Natural killer cell (primary cell): ENCODE measurements at regions not wholly inside any gene's neighbourhood (a gene's known extent, or its start where the extent isn't known, plus 50 kb on each side); places are given as distances from the start of the nearest gene placed in this dataset.

Source experiments
- ATAC-seq, 3 donors: fragments of 150-1000 bp in 2 of 3; fragments of 200-7000 bp in 1 of 3; cut with Tn5 transposase; 1 replicate in 1 of 3; 2 replicates in 2 of 3; pipeline ENCODE4 v1.10.0; 2021; ENCODE audit warnings: mild to moderate bottlenecking in 2 of 3, moderate library complexity in 2 of 3
- DNase-seq, 2 donors: peaks; one replicate each; pipeline versions ENCODE4 v3.0.0 to v3.0.0-alpha.2; 2013 to 2021; ENCODE audit warnings: mixed read lengths in 1 of 2
- H3K27ac ChIP-seq: one replicate; pipeline ENCODE4 v1.5.1; 2013; ENCODE audit warnings: mild to moderate bottlenecking, low read length
- H3K27me3 ChIP-seq: one replicate; pipeline ENCODE4 v1.6.1; 2013; ENCODE audit warnings: low read length; ENCODE audit not compliant: control insufficient read depth, insufficient read depth
- H3K36me3 ChIP-seq: one replicate; pipeline ENCODE4 v1.6.1; 2013; ENCODE audit warnings: low read length; ENCODE audit not compliant: control insufficient read depth, insufficient read depth
- H3K4me1 ChIP-seq: one replicate; pipeline ENCODE4 v1.6.1; 2013; ENCODE audit warnings: low read length; ENCODE audit not compliant: control insufficient read depth, insufficient read depth
- H3K4me3 ChIP-seq: one replicate; pipeline ENCODE4 v1.5.1; 2013; ENCODE audit warnings: low read length
- H3K9me3 ChIP-seq: one replicate; pipeline ENCODE4 v1.6.1; 2013; ENCODE audit warnings: low read length; ENCODE audit not compliant: control insufficient read depth, insufficient read depth
- H3K27ac Mint-ChIP-seq, 2 donors: one replicate each; pipeline ENCODE4 v1.8.0; 2022; ENCODE audit warnings: mild to moderate bottlenecking in 2 of 2, mixed read lengths in 2 of 2, moderate library complexity in 1 of 2
- H3K27me3 Mint-ChIP-seq, 2 donors: one replicate each; pipeline ENCODE4 v1.8.0; 2022; ENCODE audit warnings: low read depth in 2 of 2, mixed read lengths in 2 of 2
- H3K36me3 Mint-ChIP-seq: one replicate; pipeline ENCODE4 v1.8.0; 2022; ENCODE audit warnings: mixed read lengths
- H3K4me1 Mint-ChIP-seq, 2 donors: one replicate each; pipeline ENCODE4 v1.8.0; 2022; ENCODE audit warnings: mixed read lengths in 2 of 2
- H3K4me3 Mint-ChIP-seq: one replicate; pipeline ENCODE4 v1.8.0; 2022; ENCODE audit warnings: mild to moderate bottlenecking, moderate library complexity, mixed read lengths
- H3K9me3 Mint-ChIP-seq, 2 donors: one replicate each; pipeline ENCODE4 v1.8.0; 2022; ENCODE audit warnings: mixed read lengths in 2 of 2
- CTCF ChIP-seq: fragments of 200-600 bp; IDR thresholded peaks from one replicate; pipeline ENCODE4 v1.8.0; 2022; ENCODE audit warnings: antibody characterized with exemption
- WGBS: methylation state at CpG from one replicate; pipeline ENCODE4 v1.1.7; 2013; ENCODE audit warnings: missing lambda C conversion rate; ENCODE audit not compliant: insufficient coverage; 5-methylcytosine and 5-hydroxymethylcytosine counted together
- intact Hi-C: fragments of 100-400 bp; cut with micrococcal nuclease; formaldehyde crosslinking; loops from one replicate; pipeline ENCODE4 v1.14.2; 2022

DNA sequence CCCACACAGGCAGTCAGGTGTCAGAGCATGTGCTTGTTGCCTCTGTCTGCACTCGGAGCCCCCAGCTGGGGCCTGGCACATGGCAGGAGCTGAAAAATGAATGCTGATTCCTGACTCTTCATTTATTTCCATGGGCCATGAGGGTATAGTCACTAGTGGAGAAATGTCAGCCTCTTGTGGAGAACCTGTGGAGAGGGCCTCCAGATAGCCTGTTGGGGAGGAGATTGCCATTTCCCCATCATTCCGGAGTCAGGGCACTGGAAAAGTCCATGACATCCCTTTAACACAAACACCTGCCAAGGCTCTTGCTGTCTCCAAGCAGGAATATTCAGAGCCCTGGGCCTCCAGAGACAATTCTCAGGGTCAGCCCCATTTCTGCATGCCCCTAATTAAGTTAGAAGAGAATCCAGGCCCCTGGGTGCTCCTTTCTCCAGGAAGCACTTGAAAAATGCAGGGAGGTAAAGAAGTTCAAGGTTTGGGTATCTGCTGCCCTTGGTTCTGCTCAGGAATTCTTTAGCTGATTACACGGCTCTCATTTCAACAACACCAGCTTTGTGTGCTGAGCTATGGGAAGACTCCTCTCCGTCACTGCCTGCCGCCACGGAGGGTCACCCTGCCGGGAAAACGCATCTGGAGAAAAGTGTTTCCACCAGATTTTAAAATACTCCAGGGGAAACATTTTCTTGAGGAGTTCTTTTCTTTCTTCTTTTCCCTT is 311.3 kb downstream of the MYCN start:
- H3K4me3 Mint-ChIP-seq = no peak overlapping the region
- TF ChIP-seq CTCF = no peak
- no peaks in the 10 kb centered on the region for H3K4me1 ChIP-seq
- WGBS = 91% methylated on average over 8 of the region's 8 CpGs
- H3K36me3 ChIP-seq = no peaks in the 10 kb centered on the region
- no peak overlapping the region for H3K4me3 ChIP-seq
- intact Hi-C loops = no loop called here
- ATAC-seq (no peak), DNase-seq (no peak)
- no peak overlapping the region for H3K27ac Mint-ChIP-seq
- H3K4me1 Mint-ChIP-seq = peaks cover 0 to 2% of the 10 kb centered on the region in 2 donors
- H3K9me3 ChIP-seq = no peaks in the 10 kb centered on the region
- no peaks in the 10 kb centered on the region for H3K36me3 Mint-ChIP-seq
- no peaks in the 10 kb centered on the region for H3K27me3 ChIP-seq
- H3K27ac ChIP-seq = no peak overlapping the region
- peaks cover 8 to 25% of the 10 kb centered on the region in 2 donors for H3K27me3 Mint-ChIP-seq
- H3K9me3 Mint-ChIP-seq = no peaks in the 10 kb centered on the region

DNA sequence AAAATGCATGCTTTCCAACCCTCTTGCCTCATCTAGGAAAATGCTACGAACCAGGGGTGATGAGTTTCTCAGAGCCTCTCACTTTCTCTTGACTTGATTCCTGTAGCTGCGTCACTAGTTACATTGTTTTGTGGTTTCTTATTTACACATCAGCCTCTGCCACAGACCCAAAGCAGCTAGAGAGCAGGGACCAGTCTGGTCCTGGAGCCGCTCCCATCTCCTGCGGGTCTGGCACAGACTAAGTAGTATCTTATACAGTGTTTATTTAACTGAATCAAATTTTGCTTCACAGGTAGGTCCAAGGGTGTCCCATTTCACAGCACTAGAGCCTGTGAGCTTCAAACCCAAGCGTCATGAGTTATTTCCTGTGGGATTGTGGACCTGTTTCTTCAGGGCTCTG is 310.5 kb downstream of the MYCN start:
- Mint-ChIP-seq H3K27me3 (peaks cover 4 to 17% of the 10 kb centered on the region in 2 donors), H3K9me3 (no peaks in the 10 kb centered on the region), H3K4me3 (no peak overlapping the region), H3K27ac (no peak overlapping the region), H3K36me3 (no peaks in the 10 kb centered on the region), H3K4me1 (no peaks in the 10 kb centered on the region)
- no peak for TF ChIP-seq CTCF
- WGBS = 82% methylated on average over 5 of the region's 5 CpGs
- Histone ChIP-seq H3K27me3 (no peaks in the 10 kb centered on the region), H3K36me3 (no peaks in the 10 kb centered on the region), H3K9me3 (no peaks in the 10 kb centered on the region), H3K4me1 (no peaks in the 10 kb centered on the region), H3K27ac (no peak overlapping the region), H3K4me3 (no peak overlapping the region)
- no peak for ATAC-seq
- intact Hi-C loops = no loop called here
- no peak for DNase-seq

DNA sequence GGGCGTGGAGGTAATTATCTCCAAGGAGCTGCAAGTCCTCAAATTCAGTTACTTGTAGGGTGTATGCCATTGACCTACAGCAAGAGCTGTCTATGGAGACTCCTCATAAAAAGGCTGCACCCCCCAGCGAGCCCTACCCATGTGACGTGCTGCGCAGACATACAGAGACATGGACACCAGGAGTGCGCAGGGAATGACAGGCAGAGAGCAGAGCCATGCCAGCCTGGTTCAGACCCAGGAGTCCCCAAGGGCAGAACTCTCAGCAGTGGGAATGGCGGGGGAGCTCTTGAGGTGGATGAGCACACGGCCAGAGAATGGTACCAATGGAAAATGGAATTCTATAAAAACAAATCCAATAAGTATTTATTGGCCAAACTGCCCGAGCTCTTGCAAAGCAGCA is 310.1 kb downstream of the MYCN start:
- no peak overlapping the region for H3K27ac ChIP-seq
- no peak overlapping the region for H3K27ac Mint-ChIP-seq
- no peak overlapping the region for H3K4me3 ChIP-seq
- ATAC-seq = no peak
- no peaks in the 10 kb centered on the region for H3K9me3 ChIP-seq
- no peaks in the 10 kb centered on the region for H3K4me1 ChIP-seq
- no peak for TF ChIP-seq CTCF
- H3K4me3 Mint-ChIP-seq = no peak overlapping the region
- intact Hi-C loops = no loop called here
- peaks cover 2 to 13% of the 10 kb centered on the region in 2 donors for H3K27me3 Mint-ChIP-seq
- no peak for DNase-seq
- 94% methylated on average over 8 of the region's 8 CpGs for WGBS
- H3K36me3 ChIP-seq = no peaks in the 10 kb centered on the region
- no peaks in the 10 kb centered on the region for H3K9me3 Mint-ChIP-seq
- no peaks in the 10 kb centered on the region for H3K36me3 Mint-ChIP-seq
- H3K4me1 Mint-ChIP-seq = no peaks in the 10 kb centered on the region
- H3K27me3 ChIP-seq = no peaks in the 10 kb centered on the region

- H3K27me3 ChIP-seq = no peaks in the 10 kb centered on the region
- intact Hi-C loops = no loop called here
- DNase-seq (no peak), ATAC-seq (no peak)
- no peaks in the 10 kb centered on the region for H3K9me3 ChIP-seq
- no peaks in the 10 kb centered on the region for H3K9me3 Mint-ChIP-seq
- no peak overlapping the region for H3K27ac ChIP-seq
- no peaks in the 10 kb centered on the region for H3K4me1 ChIP-seq
- no peak overlapping the region for H3K4me3 ChIP-seq
- H3K4me3 Mint-ChIP-seq = no peak overlapping the region
- H3K4me1 Mint-ChIP-seq = no peaks in the 10 kb centered on the region
- peaks cover 2 to 9% of the 10 kb centered on the region in 2 donors for H3K27me3 Mint-ChIP-seq
- WGBS = 88% methylated on average over 1 of the region's 1 CpG
- TF ChIP-seq CTCF = no peak
- H3K27ac Mint-ChIP-seq = no peak overlapping the region
- no peaks in the 10 kb centered on the region for H3K36me3 Mint-ChIP-seq
- no peaks in the 10 kb centered on the region for H3K36me3 ChIP-seq
Measured at GRCh38 chr2:16250056-16250425, 309.7 kb downstream of the MYCN start.
